Cardiac fibroblast (primary cell): ENCODE measurements at regions not wholly inside any gene's neighbourhood (a gene's known extent, or its start where the extent isn't known, plus 50 kb on each side); places are given as distances from the start of the nearest gene placed in this dataset.
A peak's percentile ranks its signal among the peaks of the same experiment; 100 is the strongest.
"Not testable (repeated sequence)": the region's sequence is repeated elsewhere in the genome, so short reads cannot be mapped to it uniquely, and the experiment has no call there.

Experiments
- DNase-seq, 2 donors: peaks; one replicate each; pipeline versions ENCODE4 v3.0.0 to v3.0.0-alpha.2; 2010; ENCODE audit warnings: low read depth in 2 of 2
- H3K4me3 ChIP-seq, 2 donors: replicated peaks in 1 of 2; 1 replicate in 1 of 2; 2 replicates in 1 of 2; pipeline ENCODE4 v1.5.1; 2011; ENCODE audit warnings: low read depth in 2 of 2, low read length in 2 of 2, mild to moderate bottlenecking in 2 of 2, moderate library complexity in 1 of 2
- CTCF ChIP-seq: IDR thresholded peaks from one replicate; pipeline ENCODE4 v1.5.1; 2011; ENCODE audit warnings: low read depth, mild to moderate bottlenecking, low read length, inconsistent platforms

DNA sequence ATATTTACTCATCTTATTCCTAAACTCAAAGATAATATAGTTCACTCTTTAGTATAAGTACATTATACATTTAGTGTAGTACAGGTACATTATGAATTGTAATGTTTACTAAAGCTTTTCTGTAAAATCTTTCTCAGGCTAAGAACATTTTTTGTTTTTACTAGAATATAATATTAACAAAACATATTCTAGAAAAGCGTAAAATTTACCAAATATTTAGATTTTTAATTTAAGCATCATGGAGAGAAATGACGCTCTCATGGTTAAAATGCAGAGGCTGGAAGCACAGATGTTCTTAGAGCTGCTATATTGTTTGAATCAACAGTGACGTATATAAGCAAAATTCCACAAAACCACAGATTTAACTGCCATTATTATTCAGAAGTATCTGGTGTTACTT is 54.7 kb upstream of the NBPF15 start:
- not testable (repeated sequence) for H3K4me3 ChIP-seq, DNase-seq

DNA sequence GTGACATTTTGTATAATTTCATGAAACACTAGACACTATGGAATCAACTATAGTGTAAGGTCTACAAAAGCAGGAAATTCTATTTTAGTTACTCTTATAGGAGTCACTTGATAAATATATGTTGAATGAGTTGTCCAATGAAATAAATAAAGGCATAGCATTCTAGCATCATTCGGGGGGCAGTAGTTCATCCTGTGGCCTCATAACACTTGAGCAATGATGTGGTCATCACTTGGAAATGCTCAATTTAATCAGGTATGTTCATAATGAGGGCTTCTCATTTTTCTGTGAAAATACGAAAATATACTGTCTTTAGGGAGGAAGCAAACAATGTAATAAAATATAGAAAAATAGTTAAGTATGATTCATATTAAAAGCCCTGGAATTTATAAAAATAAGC is 55.4 kb upstream of the NBPF15 start:
- peak in 1 of 2 donors; percentile 2 for DNase-seq
- H3K4me3 ChIP-seq: not testable (repeated sequence)

GRCh38 chr1:144518439-144518838 is 57.0 kb upstream of the NBPF15 start:
- H3K4me3 ChIP-seq, DNase-seq: not testable (repeated sequence)

- peak; percentile 0 to 3 for DNase-seq
Observed at GRCh38 chr1:144519528-144520189, 58.2 kb upstream of the NBPF15 start.

DNA sequence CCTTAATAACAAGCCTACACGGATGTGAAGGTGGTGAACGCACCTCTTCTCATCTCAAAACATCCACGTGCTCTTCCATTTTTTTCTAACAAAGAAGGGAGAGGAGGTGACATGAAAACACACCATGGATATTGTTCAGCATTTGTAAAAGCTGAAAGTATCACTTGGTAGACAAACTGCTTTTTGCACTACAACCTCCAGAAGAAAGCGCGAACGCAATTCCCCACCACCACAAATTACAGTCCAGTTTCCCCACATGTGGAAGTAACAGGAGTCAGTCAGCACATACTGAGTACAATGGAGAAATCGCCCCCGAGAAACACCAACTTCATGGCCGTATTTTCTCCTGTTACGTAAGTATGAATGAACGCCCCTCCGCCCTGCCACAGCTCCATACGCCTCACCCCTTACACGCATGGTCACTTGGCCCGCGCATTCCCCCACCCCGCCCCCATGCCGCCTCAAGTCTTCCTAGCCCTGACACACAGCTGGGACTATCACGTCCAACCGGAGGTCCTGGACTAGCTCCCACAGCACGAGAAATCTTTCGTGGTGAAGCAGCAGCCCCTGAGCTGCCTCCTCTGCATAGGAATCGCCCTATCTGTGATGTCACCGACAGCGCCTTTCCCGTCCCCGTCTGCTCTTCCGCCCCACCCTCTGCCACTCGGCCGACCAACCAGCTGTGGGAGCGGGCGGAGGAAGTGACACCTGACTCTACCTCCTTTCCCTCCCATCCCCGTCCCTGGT is 62.4 kb upstream of the NBPF15 start:
- peak overlapping the region; percentile 28 to 35 for H3K4me3 ChIP-seq
- DNase-seq: peak; percentile 45 to 62

More at GRCh38 chr1:144519528-144520189, 58.2 kb upstream of the NBPF15 start:
- H3K4me3 ChIP-seq: not testable (repeated sequence)

DNA sequence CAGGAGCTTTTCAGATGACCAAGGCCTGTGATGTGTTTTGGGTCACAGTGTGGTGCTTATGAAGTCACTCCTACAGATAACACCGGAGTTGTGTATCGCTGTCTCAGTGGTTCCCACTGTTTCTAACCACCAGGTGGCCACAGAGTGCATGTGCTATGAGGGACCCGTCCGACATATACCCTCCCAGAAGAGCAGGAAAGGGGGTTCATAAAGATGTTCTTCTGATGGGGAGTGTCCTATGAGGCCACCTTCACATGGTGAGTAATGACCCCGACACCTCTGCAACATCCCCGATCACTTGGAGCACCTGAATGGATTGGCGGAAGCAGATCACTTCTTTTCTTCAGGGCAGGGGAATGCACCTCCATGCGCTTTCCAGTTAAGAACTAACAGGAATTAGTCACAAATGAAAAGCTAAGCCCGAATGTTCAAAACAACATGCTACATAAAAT is 60.5 kb upstream of the PPIAL4F start:
- not testable (repeated sequence) for DNase-seq, H3K4me3 ChIP-seq
- TF ChIP-seq CTCF: peak; percentile 6

GRCh38 chr1:144533480-144533879 is 59.2 kb upstream of the PPIAL4F start:
- not testable (repeated sequence) for DNase-seq, H3K4me3 ChIP-seq

- DNase-seq, H3K4me3 ChIP-seq: not testable (repeated sequence)
Observed at GRCh38 chr1:144534286-144534685, 58.4 kb upstream of the PPIAL4F start.

DNA sequence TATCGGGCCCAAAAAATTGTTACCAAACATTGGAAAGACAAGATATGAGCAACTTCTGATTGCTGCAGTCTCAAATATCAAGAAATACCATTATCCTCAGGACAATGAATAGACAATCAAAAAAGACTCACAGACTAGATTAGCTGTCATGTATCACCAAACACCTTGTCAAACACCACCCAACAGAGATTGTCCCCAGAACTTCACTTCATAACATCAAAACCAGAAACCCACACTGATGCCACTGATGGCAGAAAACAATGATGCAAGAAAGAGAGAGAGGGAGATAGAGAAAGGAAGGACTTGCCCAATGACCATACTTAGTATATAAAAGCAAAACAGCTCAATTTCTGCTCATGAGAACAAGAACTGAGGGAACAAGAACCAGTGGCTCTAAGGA is 56.0 kb upstream of the PPIAL4F start:
- not testable (repeated sequence) for DNase-seq, H3K4me3 ChIP-seq

GRCh38 chr1:144537234-144537633 is 55.5 kb upstream of the PPIAL4F start:
- DNase-seq, H3K4me3 ChIP-seq: not testable (repeated sequence)

DNA sequence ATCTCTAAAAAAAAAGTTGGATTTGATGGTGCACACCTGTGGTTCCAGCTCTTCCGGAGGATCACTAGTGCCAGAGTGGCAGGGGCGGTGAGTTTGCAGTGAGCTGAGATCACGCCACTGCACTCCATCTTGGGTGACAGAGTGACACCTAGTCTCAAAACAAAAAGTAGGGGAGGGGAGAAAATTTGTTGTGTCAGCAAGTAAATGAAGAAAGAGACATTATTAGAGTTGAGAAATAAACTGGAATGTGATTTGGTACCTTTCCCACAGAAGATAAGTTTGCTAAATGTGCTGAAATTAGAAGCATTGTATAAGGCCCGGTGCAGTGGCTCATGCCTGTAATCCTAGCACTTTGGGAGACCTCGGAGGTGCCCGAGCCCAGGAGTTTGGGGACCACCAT is 54.0 kb upstream of the PPIAL4F start:
- not testable (repeated sequence) for H3K4me3 ChIP-seq, DNase-seq

DNA sequence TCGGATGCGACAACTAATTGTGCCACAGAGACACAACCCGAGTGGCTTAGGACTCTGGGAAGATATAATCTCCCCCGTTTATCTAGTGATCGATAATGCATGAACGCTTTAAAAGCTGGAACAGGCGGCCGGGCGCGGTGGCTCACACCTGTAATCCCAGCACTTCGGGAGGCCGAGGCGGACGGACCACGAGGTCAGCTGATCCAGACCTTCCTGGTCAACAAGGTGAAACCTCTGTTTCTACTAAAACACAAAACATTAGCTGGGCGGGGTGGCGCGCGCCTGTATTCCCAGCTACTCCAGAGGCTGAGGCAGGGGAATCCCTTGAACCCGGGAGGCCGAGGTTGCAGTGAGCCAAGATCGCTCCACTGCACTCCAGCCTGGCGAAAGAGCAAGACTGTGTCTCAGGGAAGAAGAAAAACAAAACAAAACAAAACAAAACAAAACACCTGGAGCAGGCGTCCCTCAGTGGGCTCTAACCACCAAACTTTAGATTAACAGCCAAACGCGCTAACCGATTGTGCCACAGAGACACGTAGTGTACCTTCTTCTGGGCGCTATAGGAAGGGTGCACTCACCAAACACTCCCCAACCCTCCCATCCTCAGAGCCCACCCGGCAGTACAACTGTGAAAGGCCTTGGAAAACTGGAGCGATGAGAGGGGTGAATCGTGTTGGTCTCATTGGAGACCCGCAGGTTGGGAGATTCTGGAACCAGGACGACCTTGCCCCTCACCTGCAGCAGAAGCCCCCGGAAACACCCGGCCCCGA is 53.3 kb upstream of the PPIAL4F start:
- H3K4me3 ChIP-seq, DNase-seq: not testable (repeated sequence)
